ENCODE measurements at regions not wholly inside any gene's neighbourhood (a gene's known extent, or its start where the extent isn't known, plus 50 kb on each side); places are given as distances from the start of the nearest gene placed in this dataset.

DNA sequence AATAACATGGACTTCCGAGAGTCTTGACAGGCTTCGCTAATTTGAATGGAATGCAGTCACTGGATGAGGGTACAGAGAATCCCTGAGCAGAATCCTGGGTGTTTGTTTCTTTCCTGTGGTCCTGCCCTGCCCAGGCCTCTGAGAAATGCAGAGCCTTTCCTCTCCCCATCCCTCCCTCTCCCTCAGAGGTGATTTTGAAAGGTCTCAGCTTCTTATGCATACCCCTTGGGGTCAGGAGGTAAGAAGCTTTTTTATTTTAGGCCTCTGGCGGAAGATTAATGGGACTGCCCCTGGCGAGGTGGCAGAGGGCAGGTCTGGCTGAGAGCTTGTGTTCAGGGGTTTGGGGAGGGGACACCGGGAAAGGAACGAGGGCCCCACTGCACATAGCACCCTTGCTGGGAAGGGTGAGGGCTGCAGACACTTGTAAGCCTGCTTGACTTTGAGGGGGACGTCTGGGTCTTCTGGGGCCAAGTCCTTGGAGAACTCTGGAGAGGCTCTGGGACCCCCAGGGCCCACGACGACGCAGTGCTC lies 116.5 kb upstream of the SLC45A1 start (continued):
- no peak for TF ChIP-seq ZNF17 (CRISPR knock-in tag; IDR thresholded peaks at IDR 0.05)
- no peak for TF ChIP-seq ZNF124 (CRISPR knock-in tag; IDR thresholded peaks at IDR 0.05)
- TF ChIP-seq ZNF703 (CRISPR knock-in tag; IDR thresholded peaks at IDR 0.05; ENCODE audit: borderline replicate concordance) = no peak
- TF ChIP-seq NR2F1 (CRISPR knock-in tag; IDR thresholded peaks at IDR 0.05) = no peak
- no peak for TF ChIP-seq ZNF839 (CRISPR knock-in tag; IDR thresholded peaks at IDR 0.05; ENCODE audit: borderline replicate concordance)
- TF ChIP-seq, protein P1, sequence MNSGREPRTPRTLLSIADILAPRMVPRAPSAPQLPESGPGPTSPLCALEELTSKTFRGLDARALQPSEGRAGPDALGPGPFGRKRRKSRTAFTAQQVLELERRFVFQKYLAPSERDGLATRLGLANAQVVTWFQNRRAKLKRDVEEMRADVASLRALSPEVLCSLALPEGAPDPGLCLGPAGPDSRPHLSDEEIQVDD (CRISPR knock-in tag; IDR thresholded peaks at IDR 0.05; ENCODE audit: borderline replicate concordance) = no peak
- TF ChIP-seq, protein P2, sequence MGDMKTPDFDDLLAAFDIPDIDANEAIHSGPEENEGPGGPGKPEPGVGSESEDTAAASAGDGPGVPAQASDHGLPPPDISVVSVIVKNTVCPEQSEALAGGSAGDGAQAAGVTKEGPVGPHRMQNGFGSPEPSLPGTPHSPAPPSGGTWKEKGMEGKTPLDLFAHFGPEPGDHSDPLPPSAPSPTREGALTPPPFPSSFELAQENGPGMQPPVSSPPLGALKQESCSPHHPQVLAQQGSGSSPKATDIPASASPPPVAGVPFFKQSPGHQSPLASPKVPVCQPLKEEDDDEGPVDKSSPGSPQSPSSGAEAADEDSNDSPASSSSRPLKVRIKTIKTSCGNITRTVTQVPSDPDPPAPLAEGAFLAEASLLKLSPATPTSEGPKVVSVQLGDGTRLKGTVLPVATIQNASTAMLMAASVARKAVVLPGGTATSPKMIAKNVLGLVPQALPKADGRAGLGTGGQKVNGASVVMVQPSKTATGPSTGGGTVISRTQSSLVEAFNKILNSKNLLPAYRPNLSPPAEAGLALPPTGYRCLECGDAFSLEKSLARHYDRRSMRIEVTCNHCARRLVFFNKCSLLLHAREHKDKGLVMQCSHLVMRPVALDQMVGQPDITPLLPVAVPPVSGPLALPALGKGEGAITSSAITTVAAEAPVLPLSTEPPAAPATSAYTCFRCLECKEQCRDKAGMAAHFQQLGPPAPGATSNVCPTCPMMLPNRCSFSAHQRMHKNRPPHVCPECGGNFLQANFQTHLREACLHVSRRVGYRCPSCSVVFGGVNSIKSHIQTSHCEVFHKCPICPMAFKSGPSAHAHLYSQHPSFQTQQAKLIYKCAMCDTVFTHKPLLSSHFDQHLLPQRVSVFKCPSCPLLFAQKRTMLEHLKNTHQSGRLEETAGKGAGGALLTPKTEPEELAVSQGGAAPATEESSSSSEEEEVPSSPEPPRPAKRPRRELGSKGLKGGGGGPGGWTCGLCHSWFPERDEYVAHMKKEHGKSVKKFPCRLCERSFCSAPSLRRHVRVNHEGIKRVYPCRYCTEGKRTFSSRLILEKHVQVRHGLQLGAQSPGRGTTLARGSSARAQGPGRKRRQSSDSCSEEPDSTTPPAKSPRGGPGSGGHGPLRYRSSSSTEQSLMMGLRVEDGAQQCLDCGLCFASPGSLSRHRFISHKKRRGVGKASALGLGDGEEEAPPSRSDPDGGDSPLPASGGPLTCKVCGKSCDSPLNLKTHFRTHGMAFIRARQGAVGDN (CRISPR knock-in tag; IDR thresholded peaks at IDR 0.05) = peak; percentile 4; the same call in 1 of the 2 replicates
- TF ChIP-seq, protein P3, sequence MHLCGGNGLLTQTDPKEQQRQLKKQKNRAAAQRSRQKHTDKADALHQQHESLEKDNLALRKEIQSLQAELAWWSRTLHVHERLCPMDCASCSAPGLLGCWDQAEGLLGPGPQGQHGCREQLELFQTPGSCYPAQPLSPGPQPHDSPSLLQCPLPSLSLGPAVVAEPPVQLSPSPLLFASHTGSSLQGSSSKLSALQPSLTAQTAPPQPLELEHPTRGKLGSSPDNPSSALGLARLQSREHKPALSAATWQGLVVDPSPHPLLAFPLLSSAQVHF (CRISPR knock-in tag; IDR thresholded peaks at IDR 0.05) = no peak
- TF ChIP-seq ZNF746 (CRISPR knock-in tag; IDR thresholded peaks at IDR 0.05) = no peak
- TF ChIP-seq ZNF253 (CRISPR knock-in tag; IDR thresholded peaks at IDR 0.05; ENCODE audit: borderline replicate concordance) = no peak
- TF ChIP-seq, protein P4, sequence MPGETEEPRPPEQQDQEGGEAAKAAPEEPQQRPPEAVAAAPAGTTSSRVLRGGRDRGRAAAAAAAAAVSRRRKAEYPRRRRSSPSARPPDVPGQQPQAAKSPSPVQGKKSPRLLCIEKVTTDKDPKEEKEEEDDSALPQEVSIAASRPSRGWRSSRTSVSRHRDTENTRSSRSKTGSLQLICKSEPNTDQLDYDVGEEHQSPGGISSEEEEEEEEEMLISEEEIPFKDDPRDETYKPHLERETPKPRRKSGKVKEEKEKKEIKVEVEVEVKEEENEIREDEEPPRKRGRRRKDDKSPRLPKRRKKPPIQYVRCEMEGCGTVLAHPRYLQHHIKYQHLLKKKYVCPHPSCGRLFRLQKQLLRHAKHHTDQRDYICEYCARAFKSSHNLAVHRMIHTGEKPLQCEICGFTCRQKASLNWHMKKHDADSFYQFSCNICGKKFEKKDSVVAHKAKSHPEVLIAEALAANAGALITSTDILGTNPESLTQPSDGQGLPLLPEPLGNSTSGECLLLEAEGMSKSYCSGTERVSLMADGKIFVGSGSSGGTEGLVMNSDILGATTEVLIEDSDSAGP (CRISPR knock-in tag; IDR thresholded peaks at IDR 0.05; ENCODE audit: borderline replicate concordance) = no peak
- TF ChIP-seq, protein P5, sequence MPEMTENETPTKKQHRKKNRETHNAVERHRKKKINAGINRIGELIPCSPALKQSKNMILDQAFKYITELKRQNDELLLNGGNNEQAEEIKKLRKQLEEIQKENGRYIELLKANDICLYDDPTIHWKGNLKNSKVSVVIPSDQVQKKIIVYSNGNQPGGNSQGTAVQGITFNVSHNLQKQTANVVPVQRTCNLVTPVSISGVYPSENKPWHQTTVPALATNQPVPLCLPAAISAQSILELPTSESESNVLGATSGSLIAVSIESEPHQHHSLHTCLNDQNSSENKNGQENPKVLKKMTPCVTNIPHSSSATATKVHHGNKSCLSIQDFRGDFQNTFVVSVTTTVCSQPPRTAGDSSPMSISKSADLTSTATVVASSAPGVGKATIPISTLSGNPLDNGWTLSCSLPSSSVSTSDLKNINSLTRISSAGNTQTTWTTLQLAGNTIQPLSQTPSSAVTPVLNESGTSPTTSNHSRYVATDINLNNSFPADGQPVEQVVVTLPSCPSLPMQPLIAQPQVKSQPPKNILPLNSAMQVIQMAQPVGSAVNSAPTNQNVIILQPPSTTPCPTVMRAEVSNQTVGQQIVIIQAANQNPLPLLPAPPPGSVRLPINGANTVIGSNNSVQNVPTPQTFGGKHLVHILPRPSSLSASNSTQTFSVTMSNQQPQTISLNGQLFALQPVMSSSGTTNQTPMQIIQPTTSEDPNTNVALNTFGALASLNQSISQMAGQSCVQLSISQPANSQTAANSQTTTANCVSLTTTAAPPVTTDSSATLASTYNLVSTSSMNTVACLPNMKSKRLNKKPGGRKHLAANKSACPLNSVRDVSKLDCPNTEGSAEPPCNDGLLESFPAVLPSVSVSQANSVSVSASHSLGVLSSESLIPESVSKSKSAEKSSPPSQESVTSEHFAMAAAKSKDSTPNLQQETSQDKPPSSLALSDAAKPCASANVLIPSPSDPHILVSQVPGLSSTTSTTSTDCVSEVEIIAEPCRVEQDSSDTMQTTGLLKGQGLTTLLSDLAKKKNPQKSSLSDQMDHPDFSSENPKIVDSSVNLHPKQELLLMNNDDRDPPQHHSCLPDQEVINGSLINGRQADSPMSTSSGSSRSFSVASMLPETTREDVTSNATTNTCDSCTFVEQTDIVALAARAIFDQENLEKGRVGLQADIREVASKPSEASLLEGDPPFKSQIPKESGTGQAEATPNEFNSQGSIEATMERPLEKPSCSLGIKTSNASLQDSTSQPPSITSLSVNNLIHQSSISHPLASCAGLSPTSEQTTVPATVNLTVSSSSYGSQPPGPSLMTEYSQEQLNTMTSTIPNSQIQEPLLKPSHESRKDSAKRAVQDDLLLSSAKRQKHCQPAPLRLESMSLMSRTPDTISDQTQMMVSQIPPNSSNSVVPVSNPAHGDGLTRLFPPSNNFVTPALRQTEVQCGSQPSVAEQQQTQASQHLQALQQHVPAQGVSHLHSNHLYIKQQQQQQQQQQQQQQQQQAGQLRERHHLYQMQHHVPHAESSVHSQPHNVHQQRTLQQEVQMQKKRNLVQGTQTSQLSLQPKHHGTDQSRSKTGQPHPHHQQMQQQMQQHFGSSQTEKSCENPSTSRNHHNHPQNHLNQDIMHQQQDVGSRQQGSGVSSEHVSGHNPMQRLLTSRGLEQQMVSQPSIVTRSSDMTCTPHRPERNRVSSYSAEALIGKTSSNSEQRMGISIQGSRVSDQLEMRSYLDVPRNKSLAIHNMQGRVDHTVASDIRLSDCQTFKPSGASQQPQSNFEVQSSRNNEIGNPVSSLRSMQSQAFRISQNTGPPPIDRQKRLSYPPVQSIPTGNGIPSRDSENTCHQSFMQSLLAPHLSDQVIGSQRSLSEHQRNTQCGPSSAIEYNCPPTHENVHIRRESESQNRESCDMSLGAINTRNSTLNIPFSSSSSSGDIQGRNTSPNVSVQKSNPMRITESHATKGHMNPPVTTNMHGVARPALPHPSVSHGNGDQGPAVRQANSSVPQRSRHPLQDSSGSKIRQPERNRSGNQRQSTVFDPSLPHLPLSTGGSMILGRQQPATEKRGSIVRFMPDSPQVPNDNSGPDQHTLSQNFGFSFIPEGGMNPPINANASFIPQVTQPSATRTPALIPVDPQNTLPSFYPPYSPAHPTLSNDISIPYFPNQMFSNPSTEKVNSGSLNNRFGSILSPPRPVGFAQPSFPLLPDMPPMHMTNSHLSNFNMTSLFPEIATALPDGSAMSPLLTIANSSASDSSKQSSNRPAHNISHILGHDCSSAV (CRISPR knock-in tag; IDR thresholded peaks at IDR 0.05; ENCODE audit: borderline replicate concordance) = no peak
